ENCODE measurements at regions not wholly inside any gene's neighbourhood (a gene's known extent, or its start where the extent isn't known, plus 50 kb on each side); places are given as distances from the start of the nearest gene placed in this dataset.

GRCh38 chr18:28457784-28458183, 280.9 kb upstream of the CDH2 start:
- DNase-seq (no peak), ATAC-seq (ENCODE audit: low read depth) (no peak)
- intact Hi-C loops (cut with micrococcal nuclease) = no loop called here
- Mint-ChIP-seq H3K27me3 (no peaks in the 10 kb centered on the region), H3K4me1 (no peaks in the 10 kb centered on the region), H3K36me3 (ENCODE audit: low read depth) (no peaks in the 10 kb centered on the region), H3K9me3 (peaks cover 3% of the 10 kb centered on the region), H3K27ac (no peak overlapping the region), H3K4me3 (no peak overlapping the region)
- TF ChIP-seq CTCF (IDR thresholded peaks at IDR 0.05) = no peak
- ChIA-PET POLR2A (no interaction called here), CTCF (interaction anchor here (0.6 kb wide), 1 partner anchor 9 kb away, joined by 3 read pairs; no protein-coding TSS in a partner anchor)

GRCh38 chr18:28455971-28456370, 279.0 kb upstream of the CDH2 start:
- H3K27ac Mint-ChIP-seq = no peak overlapping the region

GRCh38 chr18:28439870-28440269, 262.9 kb upstream of the CDH2 start:
- ATAC-seq (ENCODE audit: low read depth) = no peak
- Mint-ChIP-seq H3K4me1 (no peaks in the 10 kb centered on the region), H3K4me3 (no peak overlapping the region), H3K27me3 (no peaks in the 10 kb centered on the region), H3K9me3 (peaks cover 6% of the 10 kb centered on the region), H3K36me3 (ENCODE audit: low read depth) (no peaks in the 10 kb centered on the region), H3K27ac (no peak overlapping the region)
- POLR2A ChIA-PET = no interaction called here
- CTCF ChIA-PET = no interaction called here
- no peak for TF ChIP-seq CTCF (IDR thresholded peaks at IDR 0.05)
- intact Hi-C loops (cut with micrococcal nuclease) = no loop called here
- no peak for DNase-seq

More at GRCh38 chr18:28455971-28456370, 279.0 kb upstream of the CDH2 start:
- POLR2A ChIA-PET = no interaction called here
- H3K4me1 Mint-ChIP-seq = no peaks in the 10 kb centered on the region
- ATAC-seq (ENCODE audit: low read depth) = no peak
- H3K36me3 Mint-ChIP-seq (ENCODE audit: low read depth) = no peaks in the 10 kb centered on the region
- peaks cover 5% of the 10 kb centered on the region for H3K9me3 Mint-ChIP-seq
- DNase-seq = no peak
- intact Hi-C loops (cut with micrococcal nuclease) = no loop called here
- H3K4me3 Mint-ChIP-seq = no peak overlapping the region
- no peak for TF ChIP-seq CTCF (IDR thresholded peaks at IDR 0.05)
- CTCF ChIA-PET = no interaction called here
- no peaks in the 10 kb centered on the region for H3K27me3 Mint-ChIP-seq

- ATAC-seq (ENCODE audit: low read depth) (no peak), DNase-seq (no peak)
- H3K9me3 Mint-ChIP-seq = peaks cover 4% of the 10 kb centered on the region
- no peaks in the 10 kb centered on the region for H3K36me3 Mint-ChIP-seq (ENCODE audit: low read depth)
- ChIA-PET CTCF (no interaction called here), POLR2A (no interaction called here)
- no peaks in the 10 kb centered on the region for H3K4me1 Mint-ChIP-seq
- no peak for TF ChIP-seq CTCF (IDR thresholded peaks at IDR 0.05)
- H3K27me3 Mint-ChIP-seq = no peaks in the 10 kb centered on the region
- intact Hi-C loops (cut with micrococcal nuclease) = no loop called here
- no peak overlapping the region for H3K27ac Mint-ChIP-seq
- H3K4me3 Mint-ChIP-seq = no peak overlapping the region
Observed at GRCh38 chr18:28438381-28438780, 261.5 kb upstream of the CDH2 start.

- no peak overlapping the region for H3K27ac Mint-ChIP-seq
- DNase-seq = no peak
- ChIA-PET POLR2A (no interaction called here), CTCF (no interaction called here)
- H3K4me1 Mint-ChIP-seq = no peaks in the 10 kb centered on the region
- no peaks in the 10 kb centered on the region for H3K36me3 Mint-ChIP-seq (ENCODE audit: low read depth)
- no peak for ATAC-seq (ENCODE audit: low read depth)
- no peaks in the 10 kb centered on the region for H3K27me3 Mint-ChIP-seq
- H3K9me3 Mint-ChIP-seq = peaks cover 3% of the 10 kb centered on the region
- TF ChIP-seq CTCF (IDR thresholded peaks at IDR 0.05) = no peak
- H3K4me3 Mint-ChIP-seq = no peak overlapping the region
- intact Hi-C loops (cut with micrococcal nuclease) = no loop called here
Observed at GRCh38 chr18:28432339-28432738, 255.4 kb upstream of the CDH2 start.
